NAMALWA (cell line): ENCODE measurements at regions not wholly inside any gene's neighbourhood (a gene's known extent, or its start where the extent isn't known, plus 50 kb on each side); places are given as distances from the start of the nearest gene placed in this dataset.

Experiments
- DNase-seq: peaks from one replicate; pipeline ENCODE4 v3.0.0-alpha.2; 2015; ENCODE audit warnings: low spot score

GRCh38 chr9:115986508-115986907, 167.1 kb upstream of the PAPPA start:
- DNase-seq = no peak

GRCh38 chr9:115988701-115989100, 164.9 kb upstream of the PAPPA start:
- DNase-seq = no peak

- DNase-seq = no peak
These were observed 163.8 kb upstream of the PAPPA start for GRCh38 chr9:115989831-115990230.

GRCh38 chr9:115992834-115993233, 160.8 kb upstream of the PAPPA start:
- no peak for DNase-seq

GRCh38 chr9:115997923-115998322, 155.7 kb upstream of the PAPPA start:
- no peak for DNase-seq

GRCh38 chr9:115998666-115999065, 154.9 kb upstream of the PAPPA start:
- no peak for DNase-seq

- DNase-seq = no peak
These were observed 154.1 kb upstream of the PAPPA start for GRCh38 chr9:115999498-115999897.

- DNase-seq = peak; percentile 48
These were observed 152.8 kb upstream of the PAPPA start for GRCh38 chr9:116000748-116001329.

- DNase-seq = no peak
These were observed 151.4 kb upstream of the PAPPA start for GRCh38 chr9:116002181-116002580.

- no peak for DNase-seq
These were observed 151.0 kb upstream of the PAPPA start for GRCh38 chr9:116002624-116003023.

- no peak for DNase-seq
These were observed 150.2 kb upstream of the PAPPA start for GRCh38 chr9:116003397-116003796.

GRCh38 chr9:116005205-116005604, 148.4 kb upstream of the PAPPA start:
- DNase-seq = no peak

- no peak for DNase-seq
These were observed 145.8 kb upstream of the PAPPA start for GRCh38 chr9:116007824-116008223.

GRCh38 chr9:116008278-116008677, 145.3 kb upstream of the PAPPA start:
- no peak for DNase-seq

- DNase-seq = no peak
These were observed 144.2 kb upstream of the PAPPA start for GRCh38 chr9:116009420-116009819.

GRCh38 chr9:116015855-116016254, 137.7 kb upstream of the PAPPA start:
- DNase-seq = no peak

- no peak for DNase-seq
These were observed 133.4 kb upstream of the PAPPA start for GRCh38 chr9:116020146-116020545.

GRCh38 chr9:116020801-116021200, 132.8 kb upstream of the PAPPA start:
- DNase-seq = no peak

GRCh38 chr9:116027096-116027495, 126.5 kb upstream of the PAPPA start:
- no peak for DNase-seq

- no peak for DNase-seq
These were observed 126.1 kb upstream of the PAPPA start for GRCh38 chr9:116027511-116027910.

- DNase-seq = no peak
These were observed 125.6 kb upstream of the PAPPA start for GRCh38 chr9:116027951-116028350.

GRCh38 chr9:116030517-116030916, 123.1 kb upstream of the PAPPA start:
- no peak for DNase-seq

GRCh38 chr9:116032683-116033440, 120.7 kb upstream of the PAPPA start:
- DNase-seq = no peak

- no peak for DNase-seq
These were observed 114.3 kb upstream of the PAPPA start for GRCh38 chr9:116039312-116039711.
